GM19438 (cell line): ENCODE measurements at regions not wholly inside any gene's neighbourhood (a gene's known extent, or its start where the extent isn't known, plus 50 kb on each side); places are given as distances from the start of the nearest gene placed in this dataset.
"Not testable (repeated sequence)": the region's sequence is repeated elsewhere in the genome, so short reads cannot be mapped to it uniquely, and the experiment has no call there.

Experiments
- ATAC-seq: cut with Tn5 transposase; IDR thresholded peaks from one replicate; pipeline ENCODE4 v1.9.1; 2021; ENCODE audit warnings: low read depth; ENCODE audit not compliant: unreplicated experiment

GRCh38 chr9:42656789-42657188 is 473.3 kb downstream of the SPATA31A6 start:
- ATAC-seq = not testable (repeated sequence)

GRCh38 chr9:42657496-42657895 is 474.0 kb downstream of the SPATA31A6 start:
- ATAC-seq = not testable (repeated sequence)

- ATAC-seq = not testable (repeated sequence)
Observed at GRCh38 chr9:42697146-42697545, 513.7 kb downstream of the SPATA31A6 start.

DNA sequence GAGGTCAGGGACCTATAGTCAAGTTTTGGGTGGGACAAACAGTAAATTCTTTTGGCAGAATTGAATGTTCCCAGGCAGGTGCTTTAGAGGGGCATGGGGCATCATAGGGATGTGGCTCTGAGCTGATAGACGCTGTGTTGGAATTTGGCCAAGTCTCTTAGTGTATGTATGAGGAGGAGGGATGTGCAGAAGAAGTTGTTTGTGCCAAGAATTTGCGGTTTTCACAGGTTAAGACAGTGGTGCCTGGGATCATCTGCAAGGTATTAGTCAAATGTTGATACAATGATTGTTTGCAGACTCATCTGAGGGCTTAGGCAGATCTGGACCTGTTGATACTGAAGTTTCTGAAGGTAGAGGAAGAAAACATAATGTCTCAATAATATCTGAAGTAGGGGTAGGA is 519.4 kb downstream of the SPATA31A6 start:
- not testable (repeated sequence) for ATAC-seq

- not testable (repeated sequence) for ATAC-seq
Observed at GRCh38 chr9:42724841-42725835, 541.7 kb downstream of the SPATA31A6 start.

DNA sequence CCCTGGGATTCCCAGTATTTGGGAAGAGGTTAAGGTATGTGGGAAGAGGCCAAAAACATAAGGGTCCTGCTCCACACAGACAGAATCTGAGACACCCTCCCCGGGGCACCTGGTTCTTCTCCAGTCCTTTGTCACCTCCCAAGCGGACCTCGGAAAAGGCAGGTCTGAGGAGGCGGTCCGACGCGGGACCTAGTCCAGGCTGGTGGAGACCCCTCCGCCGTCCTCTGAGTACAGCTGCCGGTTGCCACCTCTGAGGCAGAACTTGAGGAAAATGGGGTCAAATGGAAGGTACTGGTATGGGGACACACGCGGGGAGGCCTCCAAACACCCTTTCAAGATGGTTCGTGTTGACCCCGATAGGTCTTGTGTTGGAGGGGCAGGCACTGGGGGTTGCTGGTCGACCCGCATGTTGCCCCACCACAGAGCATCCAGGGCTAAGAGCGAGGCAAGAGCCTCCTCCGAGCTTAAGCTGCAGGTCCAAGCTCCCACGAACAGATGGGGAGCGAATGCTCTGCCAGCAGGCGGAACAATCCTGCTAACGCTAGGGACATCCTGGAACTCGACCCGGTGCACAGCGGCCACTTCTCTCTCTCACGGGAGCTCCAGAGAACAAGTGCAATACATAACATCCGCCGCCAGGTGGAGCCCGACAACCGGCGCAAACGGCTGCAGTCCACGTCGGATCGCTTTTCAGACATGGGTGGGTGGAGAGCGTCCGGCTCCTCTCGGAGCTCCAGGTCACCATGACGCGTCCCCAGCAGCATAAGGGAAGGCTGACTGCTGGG is 559.8 kb downstream of the SPATA31A6 start:
- peak; percentile 80 for ATAC-seq

DNA sequence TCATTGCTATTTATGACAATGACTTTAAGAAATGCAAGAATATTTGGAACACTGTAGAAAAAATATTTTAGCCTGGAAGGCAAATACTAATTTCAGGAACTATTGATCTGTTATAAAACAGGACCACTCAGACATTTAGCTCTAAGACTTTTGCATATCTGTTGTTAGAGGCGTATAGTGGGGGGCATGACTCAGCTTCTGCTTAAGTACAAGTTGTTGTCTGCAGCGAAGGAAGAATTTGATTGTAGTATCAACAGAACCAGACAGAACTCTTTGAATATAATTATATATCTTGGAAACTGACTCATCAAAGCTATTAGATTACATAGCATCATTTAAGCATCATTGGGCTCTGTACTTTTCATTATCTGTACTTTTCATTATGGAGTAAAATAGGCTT is 573.8 kb downstream of the SPATA31A6 start:
- ATAC-seq = not testable (repeated sequence)

- not testable (repeated sequence) for ATAC-seq
Observed at GRCh38 chr9:42759320-42759719, 575.9 kb downstream of the SPATA31A6 start.

DNA sequence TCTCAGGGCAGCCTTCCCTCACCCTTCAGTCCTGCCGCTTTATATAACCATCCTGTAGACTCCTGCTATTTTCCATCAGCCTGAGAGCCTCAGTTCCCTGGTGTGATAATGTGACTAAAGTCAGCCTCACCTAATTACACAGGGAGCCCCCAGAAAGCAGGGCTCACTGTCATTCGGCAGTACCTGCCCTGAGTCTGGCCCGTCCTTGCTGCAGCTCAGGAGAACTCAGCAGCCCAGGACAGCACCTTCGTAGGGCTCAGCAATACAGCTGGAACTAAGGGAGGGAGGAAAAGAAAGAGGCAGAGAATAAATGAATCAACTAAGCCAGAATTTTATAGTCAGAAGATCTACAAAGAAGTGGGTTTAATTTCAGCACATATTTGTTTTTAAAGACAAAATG is 598.7 kb downstream of the SPATA31A6 start:
- not testable (repeated sequence) for ATAC-seq

DNA sequence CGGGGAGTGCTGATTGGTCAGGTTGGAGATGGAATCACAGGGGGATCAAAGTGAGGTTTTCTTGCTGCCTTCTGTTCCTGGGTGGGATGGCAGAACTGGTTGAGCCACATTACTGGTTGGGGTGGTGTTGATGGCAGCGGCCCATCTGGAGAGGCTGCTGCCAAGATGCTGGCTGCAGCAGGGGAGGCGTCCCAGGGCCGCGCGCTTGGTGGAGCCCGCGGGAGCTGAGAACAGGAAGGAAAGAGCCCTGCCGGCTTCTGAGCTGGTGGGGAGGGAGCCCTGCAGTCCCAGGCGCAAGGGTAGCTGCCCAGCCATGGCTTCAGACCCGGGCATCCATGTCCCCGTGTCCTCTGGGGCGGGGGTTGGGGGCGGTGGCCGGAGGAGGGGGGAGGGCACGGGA is 609.3 kb downstream of the SPATA31A6 start:
- ATAC-seq = not testable (repeated sequence)

DNA sequence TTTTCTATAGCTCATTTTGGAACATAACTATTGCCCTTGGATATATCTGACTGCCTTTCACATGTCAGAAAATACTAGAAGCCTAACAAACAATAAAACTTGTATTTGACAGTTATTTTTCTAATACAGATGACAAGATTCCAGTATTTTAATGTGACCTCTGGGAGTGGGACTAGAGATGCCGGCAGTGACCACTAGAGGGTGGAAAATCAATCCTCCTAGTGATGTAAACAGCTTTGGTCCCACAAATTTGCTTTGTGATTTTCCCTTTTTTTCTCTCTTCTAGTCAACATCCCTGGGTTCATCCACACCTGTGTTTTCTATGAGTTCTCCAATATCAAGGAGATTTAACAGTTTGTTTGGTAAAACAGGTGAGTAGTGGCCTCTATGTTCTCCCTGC is 615.1 kb downstream of the SPATA31A6 start:
- not testable (repeated sequence) for ATAC-seq

GRCh38 chr9:42802716-42803115 is 619.3 kb downstream of the SPATA31A6 start:
- not testable (repeated sequence) for ATAC-seq

DNA sequence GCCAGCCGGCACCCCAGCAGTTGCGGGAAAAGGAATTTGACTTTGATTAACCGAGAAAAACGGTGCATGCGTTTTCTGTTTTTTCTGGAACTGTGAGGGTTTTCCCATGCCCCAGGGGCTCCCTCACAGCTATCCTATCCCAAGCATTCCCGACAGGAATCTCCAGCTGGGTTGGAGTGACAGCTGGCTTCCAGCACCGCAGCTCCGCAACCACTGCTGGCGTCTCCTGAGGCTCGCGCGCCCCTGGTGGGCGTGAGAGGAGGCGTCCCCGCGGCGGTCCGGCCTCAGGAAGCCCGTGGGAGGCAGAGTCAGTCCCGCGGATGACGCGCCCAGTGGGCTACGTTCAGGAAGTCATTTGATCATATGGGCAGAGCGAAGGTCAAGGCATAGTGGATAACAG is 623.2 kb downstream of the SPATA31A6 start:
- ATAC-seq = not testable (repeated sequence)

DNA sequence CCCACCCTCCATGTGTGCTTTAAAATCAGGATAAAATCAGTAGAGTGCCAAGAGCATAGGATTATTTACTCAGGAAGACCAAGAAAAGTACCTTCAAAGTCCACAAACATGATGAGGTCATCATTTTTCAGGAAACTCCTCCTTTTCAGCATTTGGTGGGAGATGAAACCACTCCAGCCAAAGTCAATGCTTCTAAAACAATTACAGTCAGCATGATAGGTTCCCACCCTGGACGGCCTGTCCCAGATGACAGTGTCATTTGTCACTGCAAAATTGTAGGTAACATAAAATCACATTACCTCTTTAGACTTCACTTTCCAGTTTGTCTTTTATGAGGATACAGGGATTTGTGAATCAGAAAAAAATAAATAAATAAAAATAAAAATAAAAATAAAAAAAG is 638.0 kb downstream of the SPATA31A6 start:
- not testable (repeated sequence) for ATAC-seq

DNA sequence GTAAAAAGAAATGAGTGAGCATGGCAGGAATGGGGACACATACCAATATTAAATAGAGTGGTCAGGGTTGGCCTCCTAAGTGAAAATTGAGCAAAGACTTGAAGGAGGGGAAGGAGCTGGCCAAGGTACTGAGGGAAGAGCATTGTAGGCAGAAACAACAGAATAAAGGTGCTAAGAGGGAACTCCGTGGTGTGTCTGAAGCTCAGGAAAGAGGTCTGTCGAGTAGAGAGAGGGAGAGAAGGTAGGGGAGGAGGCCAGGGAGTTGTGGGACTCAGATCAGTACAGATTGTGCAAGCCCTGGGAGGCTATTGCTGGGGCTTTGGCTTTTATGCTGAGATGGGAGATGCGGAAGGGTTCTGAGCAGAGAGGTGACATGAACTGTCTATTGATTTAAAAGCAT is 664.7 kb downstream of the SPATA31A6 start:
- ATAC-seq = not testable (repeated sequence)

GRCh38 chr9:42850896-42851693 is 667.6 kb downstream of the SPATA31A6 start:
- ATAC-seq = not testable (repeated sequence)

DNA sequence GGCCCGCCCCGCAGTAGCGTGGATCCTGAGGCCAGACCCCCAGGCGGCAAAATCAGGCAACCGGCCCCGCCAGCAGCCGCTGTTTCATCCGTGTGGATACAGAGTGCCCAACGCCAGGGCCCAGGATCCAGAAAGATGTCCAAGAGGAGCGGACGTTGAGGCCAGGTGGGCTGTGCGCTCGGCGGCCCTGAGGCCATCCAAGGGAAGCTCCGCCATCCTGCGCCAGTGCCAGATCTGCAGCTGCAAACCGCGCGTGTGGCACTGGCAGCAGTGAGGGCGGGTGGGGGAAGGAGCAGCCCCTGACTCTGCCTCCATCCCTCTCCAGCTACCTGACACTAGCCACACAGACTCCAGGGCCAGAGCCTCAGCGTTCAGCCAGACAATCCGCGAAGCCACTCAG is 668.2 kb downstream of the SPATA31A6 start:
- ATAC-seq = not testable (repeated sequence)

DNA sequence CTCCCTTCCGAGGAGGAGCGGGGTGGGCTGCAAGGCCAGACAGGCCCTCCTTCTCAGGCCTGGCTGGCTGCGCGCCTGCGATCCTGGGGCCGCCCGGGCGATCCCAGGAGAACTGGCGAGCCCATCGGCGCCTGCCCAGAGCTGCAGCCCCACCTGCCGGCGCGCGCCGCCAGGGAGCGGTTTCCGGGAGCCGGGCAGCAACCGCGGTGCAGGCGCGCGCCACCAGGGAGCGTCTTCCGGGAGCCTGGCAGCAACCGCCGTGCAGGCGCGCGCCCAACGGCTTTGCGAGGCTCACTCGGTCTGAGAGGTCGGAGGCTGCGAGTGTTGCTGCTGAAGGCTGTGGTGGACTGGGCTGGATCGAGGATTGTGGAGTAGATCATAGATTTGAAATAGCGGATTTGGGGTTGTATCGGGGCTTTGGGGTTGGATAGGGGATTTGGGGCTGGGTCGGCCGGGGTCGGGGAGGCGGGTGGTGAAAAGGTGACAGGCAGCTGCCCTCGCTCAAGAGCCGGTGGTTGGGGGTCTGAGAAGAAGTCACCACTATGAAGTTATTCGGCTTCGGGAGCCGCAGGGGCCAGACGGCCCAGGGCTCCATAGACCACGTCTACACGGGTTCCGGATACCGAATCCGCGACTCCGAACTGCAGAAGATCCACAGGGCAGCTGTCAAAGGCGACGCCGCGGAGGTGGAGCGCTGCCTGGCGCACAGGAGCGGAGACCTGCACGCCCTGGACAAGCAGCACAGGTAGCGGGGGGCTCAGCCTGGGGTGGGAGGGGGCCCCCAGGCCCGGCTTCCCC is 668.9 kb downstream of the SPATA31A6 start:
- ATAC-seq = peak; percentile 98

DNA sequence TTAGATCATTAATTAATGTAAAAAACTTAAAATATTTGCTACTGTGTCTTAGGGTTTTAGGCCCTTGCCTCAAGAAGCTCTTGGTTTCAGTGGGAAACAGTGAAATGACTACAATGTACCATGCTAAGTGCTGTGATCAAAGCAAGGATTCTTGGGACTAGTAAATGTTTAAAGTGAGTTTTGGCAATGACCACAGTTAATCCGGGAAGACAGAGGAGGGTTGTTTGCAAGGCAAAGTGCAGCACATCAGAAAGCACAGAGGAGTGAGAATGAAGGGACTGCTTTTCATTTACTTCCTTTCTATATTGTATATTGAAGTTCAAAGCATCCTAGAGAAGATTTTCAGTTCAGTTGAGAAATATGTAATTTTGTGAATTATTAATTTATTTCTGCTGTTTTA is 676.7 kb downstream of the SPATA31A6 start:
- ATAC-seq = not testable (repeated sequence)
